NOMO-1 treated with dmso at 0.1 percent for 144 hours (cell line): ENCODE measurements at regions not wholly inside any gene's neighbourhood (a gene's known extent, or its start where the extent isn't known, plus 50 kb on each side); places are given as distances from the start of the nearest gene placed in this dataset.
"Not testable (repeated sequence)": the region's sequence is repeated elsewhere in the genome, so short reads cannot be mapped to it uniquely, and the experiment has no call there.

ENCODE experiments used
- DNase-seq: peaks from one replicate; lab custom pipeline; 2025; ENCODE audit not compliant: unreplicated experiment; lab: John Stamatoyannopoulos, UW

DNA sequence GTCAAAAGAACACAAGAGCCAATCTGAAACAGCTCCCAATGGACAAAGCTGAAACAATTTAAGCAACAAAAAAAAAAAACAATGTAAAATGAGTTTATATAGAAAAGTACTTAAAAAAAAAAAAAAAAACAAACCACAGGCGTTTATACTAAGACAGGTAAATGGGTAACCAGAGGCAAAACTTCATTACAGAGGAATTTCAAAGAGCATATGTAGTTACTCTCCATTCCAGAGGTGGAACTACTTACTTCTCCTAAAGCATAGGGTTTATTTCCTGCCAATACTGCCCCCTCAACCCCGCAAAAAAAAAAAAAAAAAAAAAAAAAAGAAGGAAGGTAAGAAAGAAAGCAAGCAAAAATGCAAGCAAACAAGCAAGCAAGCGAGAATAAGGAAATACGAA is 132.9 kb downstream of the LIG4 start:
- no peak for DNase-seq

GRCh38 chr13:108077284-108077683 is 138.1 kb downstream of the LIG4 start:
- DNase-seq, result no peak

DNA sequence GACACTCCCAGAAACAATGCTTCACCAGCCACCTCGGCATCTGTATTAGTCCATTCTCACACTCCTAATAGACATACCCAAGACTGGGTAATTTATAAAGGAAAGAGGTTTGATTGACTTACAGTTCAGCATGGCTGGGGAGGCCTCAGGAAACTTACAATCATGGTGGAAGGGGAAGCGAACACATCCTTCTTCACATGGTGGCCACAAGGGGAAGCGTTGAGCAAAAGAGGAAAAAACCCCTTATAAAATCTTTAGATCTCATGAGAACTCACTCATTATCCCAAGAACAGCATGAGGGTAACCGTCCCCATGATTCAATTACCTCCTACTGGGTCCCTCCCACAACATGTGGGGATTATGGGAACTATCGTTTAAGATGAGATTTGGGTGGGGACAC is 140.9 kb downstream of the LIG4 start:
- not testable (repeated sequence) for DNase-seq

GRCh38 chr13:108070925-108071324 is 144.4 kb downstream of the LIG4 start:
- DNase-seq, result no peak

DNA sequence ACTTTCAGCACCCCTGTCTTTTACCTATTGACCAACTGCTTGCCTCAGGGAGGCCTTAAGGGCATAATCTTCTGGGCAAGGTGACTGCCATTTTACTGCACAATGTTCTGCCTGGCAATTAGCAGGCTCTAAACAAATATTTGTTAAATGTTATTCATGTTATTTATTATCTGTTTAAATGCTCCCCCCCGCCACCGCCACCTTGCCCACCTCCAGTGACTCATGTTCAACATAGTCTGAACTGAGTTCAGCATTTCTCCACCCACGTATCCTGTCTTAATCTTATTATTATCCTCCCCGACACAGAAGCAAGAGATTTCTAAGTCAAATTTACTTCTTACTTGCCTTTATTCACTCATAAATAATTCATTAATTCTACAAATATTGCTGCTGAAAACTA is 144.8 kb downstream of the LIG4 start:
- no peak for DNase-seq

DNA sequence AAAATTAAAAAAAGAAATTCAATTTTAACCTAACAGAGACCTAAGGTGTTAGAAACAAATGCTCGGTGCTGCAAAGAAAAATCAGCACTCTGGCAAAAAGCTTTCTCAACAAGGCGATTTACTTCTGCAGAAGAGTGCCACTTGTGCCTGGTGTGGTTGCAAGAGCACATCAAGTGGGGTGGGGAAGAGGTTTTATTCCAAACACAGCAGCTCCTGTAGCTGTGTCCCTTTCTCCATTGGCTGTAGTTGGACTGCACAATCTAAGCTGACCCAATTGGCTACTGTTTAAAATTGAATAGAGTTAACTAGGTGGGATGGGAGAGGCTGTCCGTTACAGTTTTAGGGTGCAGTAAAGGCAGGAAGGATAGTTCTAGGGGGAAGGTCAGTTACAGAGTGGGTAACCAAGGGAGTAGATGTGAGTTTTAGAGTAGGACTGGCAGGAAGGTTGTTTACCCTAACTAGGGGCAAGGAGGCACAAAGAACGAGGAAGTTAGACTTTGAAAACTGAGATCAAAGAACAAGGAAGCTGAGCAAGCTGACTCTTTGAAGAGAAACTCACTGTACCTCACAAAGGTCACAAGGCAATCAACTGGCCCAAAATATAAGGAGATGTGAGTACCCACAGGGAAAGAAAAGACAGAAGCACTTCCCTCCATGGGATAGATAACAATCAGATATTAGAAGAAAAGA is 145.7 kb downstream of the LIG4 start:
- DNase-seq, result no peak

DNA sequence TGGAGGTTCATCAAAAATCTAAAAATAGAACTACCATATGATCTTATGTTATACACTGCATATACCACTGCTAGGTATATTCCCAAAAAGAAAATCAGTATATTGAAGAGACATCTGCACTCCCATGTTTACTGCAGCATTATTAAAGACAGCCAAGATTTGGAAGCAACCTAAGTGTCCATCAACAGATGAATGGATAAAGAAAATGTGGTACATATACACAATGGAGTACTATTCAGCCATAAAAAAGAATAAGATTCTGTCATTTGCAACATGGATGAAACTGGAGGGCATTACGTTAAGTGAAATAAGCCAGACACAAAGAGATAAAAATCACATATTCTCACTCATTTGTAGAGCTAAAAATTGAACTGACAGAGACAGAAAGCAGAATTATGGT is 151.0 kb downstream of the LIG4 start:
- not testable (repeated sequence) for DNase-seq

DNA sequence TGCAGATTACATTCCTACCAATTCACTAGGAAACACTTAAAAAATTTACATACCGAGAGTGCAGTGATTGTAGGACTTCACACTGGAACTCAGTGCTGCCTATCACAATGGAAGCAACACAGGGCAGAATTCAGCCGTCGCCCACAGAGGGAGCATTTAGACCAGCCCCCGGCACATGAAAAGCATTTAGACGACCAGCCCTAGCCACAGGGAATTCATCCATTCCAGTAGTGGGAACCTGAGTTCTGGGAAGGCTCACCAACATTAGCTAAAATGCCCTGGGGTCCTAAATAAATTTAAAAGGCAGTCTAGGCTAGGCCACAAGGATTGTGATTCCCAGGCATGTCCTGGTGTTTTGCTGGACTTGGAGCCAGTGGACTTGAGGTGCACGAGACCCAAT is 155.2 kb downstream of the LIG4 start:
- no peak for DNase-seq

GRCh38 chr13:108056278-108056677 is 159.1 kb downstream of the LIG4 start:
- DNase-seq, result no peak

GRCh38 chr13:108049211-108049610 is 166.1 kb downstream of the LIG4 start:
- no peak for DNase-seq

- DNase-seq, result no peak
Measured at GRCh38 chr13:108044954-108045353, 170.4 kb downstream of the LIG4 start.

- not testable (repeated sequence) for DNase-seq
Measured at GRCh38 chr13:108042866-108043265, 172.5 kb downstream of the LIG4 start.

DNA sequence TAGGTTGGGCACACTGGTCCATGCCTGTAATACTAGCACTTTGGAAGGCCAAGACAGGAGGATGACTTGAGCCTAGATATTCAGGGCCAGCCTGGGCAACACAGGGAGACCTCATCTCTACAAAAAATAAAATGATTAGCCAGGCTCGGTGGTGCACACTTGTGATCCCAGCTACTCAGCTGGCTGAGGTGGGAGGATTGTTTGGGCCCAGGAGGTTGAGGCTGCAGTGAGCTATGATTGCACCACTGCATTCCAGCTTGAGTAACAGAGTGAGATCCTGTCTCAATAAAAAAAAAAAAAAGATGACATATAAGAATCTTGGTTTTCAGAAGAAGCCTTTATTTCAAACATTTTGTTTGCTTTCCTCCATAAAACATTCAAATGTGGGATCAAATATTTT is 178.0 kb downstream of the LIG4 start:
- DNase-seq, result no peak

DNA sequence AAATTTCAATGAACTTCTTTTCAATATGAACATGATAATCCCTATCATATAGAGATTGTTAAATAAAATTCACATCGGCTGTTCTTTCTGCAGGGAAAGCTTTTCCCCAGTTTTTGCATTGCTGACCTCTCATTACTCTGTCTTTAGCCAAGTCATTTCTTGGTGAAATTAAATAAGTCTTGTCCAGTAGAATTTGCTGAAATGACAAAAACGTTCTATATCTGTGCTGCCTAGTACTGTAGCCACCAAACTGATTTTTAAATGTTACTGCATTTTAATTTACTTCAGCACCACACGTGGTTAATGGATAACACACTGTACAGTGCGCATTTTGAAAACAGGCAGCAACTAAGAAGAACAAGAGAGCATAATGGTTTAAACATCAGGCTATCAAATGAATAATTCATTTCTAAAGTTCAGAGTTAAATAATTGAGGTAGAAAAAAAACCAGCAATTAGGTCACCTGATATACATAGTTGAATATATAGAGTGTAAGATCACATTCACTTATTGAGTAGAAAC is 178.9 kb downstream of the LIG4 start:
- DNase-seq, result no peak

- DNase-seq, result no peak
Measured at GRCh38 chr13:108034909-108035410, 180.4 kb downstream of the LIG4 start.

GRCh38 chr13:108033800-108034707 is 181.3 kb downstream of the LIG4 start:
- DNase-seq, result no peak

- no peak for DNase-seq
Measured at GRCh38 chr13:108031865-108032264, 183.5 kb downstream of the LIG4 start.

GRCh38 chr13:108030769-108031168 is 184.6 kb downstream of the LIG4 start:
- no peak for DNase-seq

GRCh38 chr13:108026680-108027410 is 188.5 kb downstream of the LIG4 start:
- DNase-seq, result no peak

DNA sequence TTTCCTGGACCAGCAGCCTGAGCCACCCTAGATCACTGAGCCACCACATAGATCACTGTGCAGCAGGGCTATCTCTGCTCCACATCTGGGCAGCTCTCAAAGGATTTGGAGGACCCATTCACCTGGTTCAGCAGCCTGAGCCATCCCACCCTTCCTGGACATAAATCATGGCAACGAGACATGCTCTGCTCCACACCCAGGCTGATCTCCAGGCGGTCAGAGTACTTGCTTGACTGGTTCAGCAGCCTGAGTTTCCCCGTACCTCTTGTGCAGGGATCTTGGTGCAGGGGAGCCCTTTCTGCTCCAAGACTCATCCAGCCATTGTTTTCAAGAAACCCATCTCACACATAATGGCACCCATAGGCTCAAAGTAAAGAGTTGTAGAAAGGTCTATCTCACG is 195.3 kb downstream of the LIG4 start:
- no peak for DNase-seq

- DNase-seq, result no peak
Measured at GRCh38 chr13:108018371-108018870, 196.9 kb downstream of the LIG4 start.
